Stimulated activated CD4-positive, alpha-beta T cell treated with anti-CD3 and anti-CD28 coated beads, TNF-alpha, amount 100 ng/mL, for 4 hours (primary cell): ENCODE measurements at regions not wholly inside any gene's neighbourhood (a gene's known extent, or its start where the extent isn't known, plus 50 kb on each side); places are given as distances from the start of the nearest gene placed in this dataset.

Experiments used
- DNase-seq, 3 experiments: peaks; one replicate each; pipeline ENCODE4 v3.0.0-alpha.2; 2020; ENCODE audit warnings: low read depth in 3 of 3

GRCh38 chr7:25844102-25844870, 307.7 kb upstream of the NFE2L3 start:
- no peak for DNase-seq

GRCh38 chr7:25845464-25845863, 306.5 kb upstream of the NFE2L3 start:
- DNase-seq = no peak

- DNase-seq = no peak
Observed at GRCh38 chr7:25846722-25847121, 305.3 kb upstream of the NFE2L3 start.

GRCh38 chr7:25847336-25848070, 304.5 kb upstream of the NFE2L3 start:
- no peak for DNase-seq

- DNase-seq = no peak
Observed at GRCh38 chr7:25849500-25850184, 302.4 kb upstream of the NFE2L3 start.

GRCh38 chr7:25850216-25850615, 301.8 kb upstream of the NFE2L3 start:
- no peak for DNase-seq

GRCh38 chr7:25850735-25851134, 301.3 kb upstream of the NFE2L3 start:
- no peak for DNase-seq

GRCh38 chr7:25851332-25852210, 300.4 kb upstream of the NFE2L3 start:
- DNase-seq = no peak

- no peak for DNase-seq
Observed at GRCh38 chr7:25852211-25852938, 299.6 kb upstream of the NFE2L3 start.

GRCh38 chr7:25852939-25853271, 299.1 kb upstream of the NFE2L3 start:
- DNase-seq = no peak

- no peak for DNase-seq
Observed at GRCh38 chr7:25853314-25853713, 298.7 kb upstream of the NFE2L3 start.

GRCh38 chr7:25854059-25854458, 297.9 kb upstream of the NFE2L3 start:
- DNase-seq = no peak

GRCh38 chr7:25854608-25855497, 297.1 kb upstream of the NFE2L3 start:
- DNase-seq = no peak

GRCh38 chr7:25855854-25856782, 295.9 kb upstream of the NFE2L3 start:
- DNase-seq = no peak

GRCh38 chr7:25857376-25858067, 294.5 kb upstream of the NFE2L3 start:
- DNase-seq = no peak

- DNase-seq = no peak
Observed at GRCh38 chr7:25858200-25858524, 293.8 kb upstream of the NFE2L3 start.

- DNase-seq = no peak
Observed at GRCh38 chr7:25858525-25859411, 293.2 kb upstream of the NFE2L3 start.
